GM21576 (cell line): ENCODE measurements at regions not wholly inside any gene's neighbourhood (a gene's known extent, or its start where the extent isn't known, plus 50 kb on each side); places are given as distances from the start of the nearest gene placed in this dataset.
"Not testable (repeated sequence)": the region's sequence is repeated elsewhere in the genome, so short reads cannot be mapped to it uniquely, and the experiment has no call there.

Experiments
- ATAC-seq: cut with Tn5 transposase; IDR thresholded peaks from one replicate; pipeline ENCODE4 v1.9.1; 2021; ENCODE audit warnings: mild to moderate bottlenecking, moderate library complexity; ENCODE audit not compliant: unreplicated experiment

DNA sequence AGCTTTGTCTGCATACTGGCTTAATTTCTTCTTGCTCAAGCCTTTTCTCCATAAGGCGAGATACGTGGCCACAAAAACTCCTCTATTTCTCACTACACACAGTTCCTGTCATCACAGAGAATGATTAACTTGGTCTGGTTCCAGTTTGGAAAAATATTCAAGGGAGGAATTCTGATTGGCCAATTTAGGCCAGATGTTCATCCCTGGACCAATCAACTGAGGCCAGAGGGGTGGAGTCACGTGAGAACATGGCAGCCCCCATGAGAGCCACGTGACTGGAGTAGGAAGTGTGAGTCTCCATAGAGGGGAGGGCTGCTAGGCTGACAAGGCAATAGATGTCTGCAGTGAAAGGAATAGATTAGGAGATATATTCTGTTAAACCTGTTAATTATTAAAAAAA, 200.0 kb downstream of the OTOP1 start:
- not testable (repeated sequence) for ATAC-seq

DNA sequence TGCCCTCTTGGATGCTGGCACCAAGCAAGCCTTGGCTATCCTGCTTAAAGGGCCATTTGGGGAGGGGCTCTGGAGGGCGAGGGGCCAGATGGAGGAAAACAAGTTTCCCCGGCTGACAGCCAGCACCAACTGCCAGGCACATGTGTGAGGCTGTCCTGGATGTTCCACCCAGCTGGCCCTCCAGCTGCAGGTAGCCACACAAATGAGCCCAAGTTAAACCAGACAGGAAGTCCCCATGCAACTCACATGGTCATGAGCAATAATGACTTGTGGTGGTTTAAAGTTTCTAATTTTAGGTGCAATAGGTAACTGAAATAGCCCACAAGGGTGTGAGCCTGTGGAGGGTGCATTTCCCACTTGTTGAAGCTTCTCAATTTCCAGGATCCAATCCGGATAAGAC, 198.0 kb downstream of the OTOP1 start:
- not testable (repeated sequence) for ATAC-seq

DNA sequence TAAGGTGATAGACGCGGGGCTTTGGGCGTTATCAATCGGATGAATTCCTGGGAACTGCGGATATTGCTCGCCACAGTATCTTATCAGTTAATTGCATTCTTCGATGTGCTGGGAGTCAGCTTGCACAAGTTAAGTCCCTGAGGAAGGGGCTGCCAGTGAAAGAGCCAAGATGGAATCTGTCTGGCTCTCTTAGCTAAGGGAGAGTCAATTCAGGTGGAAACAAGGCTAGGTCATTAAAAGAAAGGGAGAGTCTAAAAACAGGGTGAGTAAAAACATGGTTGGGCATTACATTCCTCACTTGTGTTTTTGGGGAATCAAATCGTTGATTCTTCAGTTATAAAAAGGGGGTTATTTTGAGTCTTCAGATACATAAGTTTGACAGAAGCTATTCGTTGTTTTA, 196.2 kb downstream of the OTOP1 start:
- not testable (repeated sequence) for ATAC-seq

DNA sequence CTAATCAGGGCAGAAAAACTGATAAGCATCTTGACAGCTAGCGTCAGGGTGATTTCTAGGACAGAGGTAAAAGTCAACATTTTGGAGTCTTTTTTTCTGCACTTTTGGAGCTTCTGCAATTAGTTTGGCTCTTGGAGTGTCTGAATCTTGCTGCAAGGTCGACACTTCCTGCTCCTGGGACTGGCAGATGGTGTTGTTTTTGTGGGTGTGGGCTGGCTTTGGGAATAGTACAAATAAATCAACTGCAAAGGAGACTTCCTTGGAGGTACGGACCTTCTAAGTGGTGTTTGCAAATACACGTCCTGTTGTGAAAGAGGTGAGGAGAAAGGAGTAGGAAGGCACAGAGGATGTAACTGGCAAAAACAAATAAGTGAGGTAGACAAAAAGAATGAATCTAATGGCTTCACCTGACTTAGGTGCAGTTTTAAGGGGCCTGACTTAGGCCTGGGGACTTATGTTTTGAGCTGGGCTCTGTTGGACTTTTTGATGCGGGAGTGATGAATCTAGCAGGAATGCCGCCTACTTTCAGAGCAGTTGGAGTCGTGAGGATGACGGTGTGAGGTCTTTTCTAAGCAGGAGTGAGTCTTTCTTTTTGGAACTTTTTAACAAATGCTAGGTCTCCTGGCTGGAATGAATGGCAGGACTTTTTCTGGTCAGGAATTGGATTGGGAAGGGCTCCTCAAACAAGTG, 195.1 kb downstream of the OTOP1 start:
- ATAC-seq = not testable (repeated sequence)

DNA sequence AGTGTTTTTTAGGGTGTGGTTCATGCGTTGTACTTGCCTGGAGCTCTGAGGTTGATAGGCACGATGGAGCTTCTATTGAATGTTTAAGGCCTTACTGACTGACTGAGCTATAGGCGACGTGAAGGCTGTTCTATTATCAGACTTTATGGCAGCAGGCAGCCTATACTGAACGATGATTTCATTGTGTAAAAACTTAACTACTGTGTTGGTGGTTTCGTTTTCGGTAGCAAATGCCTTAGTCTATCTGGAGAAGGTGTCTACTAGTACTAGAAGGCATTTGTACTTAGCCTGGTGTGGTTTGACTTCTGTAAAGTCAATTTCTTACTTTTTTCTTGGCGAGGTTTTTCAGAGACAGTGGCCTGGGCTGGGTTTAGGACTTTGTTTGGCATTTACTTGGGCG, 194.4 kb downstream of the OTOP1 start:
- ATAC-seq = not testable (repeated sequence)

DNA sequence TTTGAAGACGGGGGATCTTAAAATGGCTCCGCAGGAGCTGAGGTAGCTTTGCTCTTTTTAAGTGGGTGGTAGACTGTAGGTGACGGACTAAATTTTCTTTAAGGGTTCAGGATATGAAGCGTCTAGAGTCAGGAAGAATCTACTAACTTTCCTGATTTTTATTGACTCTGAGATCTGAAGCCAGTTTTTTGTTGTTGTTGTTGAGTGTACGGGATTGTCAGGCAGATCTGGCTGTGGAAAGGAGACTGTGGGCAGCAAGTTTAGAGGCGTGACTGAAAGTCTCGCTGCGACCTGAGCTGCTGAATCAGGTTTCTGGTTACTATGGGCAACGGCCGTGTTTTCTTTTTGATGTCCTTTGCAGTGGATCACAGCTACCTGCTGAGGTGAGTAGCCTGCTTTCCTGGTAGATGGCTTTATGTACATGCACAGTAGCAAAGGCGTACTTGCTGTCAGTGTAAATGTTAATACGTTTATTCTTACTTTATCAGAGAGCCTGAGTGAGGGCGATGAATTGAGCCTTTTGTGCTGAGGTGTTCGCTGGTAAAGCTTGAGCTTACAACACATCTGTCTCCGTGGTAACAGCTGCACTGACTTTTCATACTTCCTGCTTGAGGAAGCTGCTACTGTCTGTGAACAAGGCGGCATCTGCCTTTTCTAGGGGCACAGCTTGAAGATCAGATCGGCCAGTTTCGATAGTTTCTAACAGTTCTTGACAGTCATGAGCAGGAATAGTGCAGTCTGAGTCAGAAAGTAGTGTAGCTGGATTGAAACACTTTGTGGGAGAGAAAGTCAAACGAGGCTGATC, 193.7 kb downstream of the OTOP1 start:
- ATAC-seq = not testable (repeated sequence)

DNA sequence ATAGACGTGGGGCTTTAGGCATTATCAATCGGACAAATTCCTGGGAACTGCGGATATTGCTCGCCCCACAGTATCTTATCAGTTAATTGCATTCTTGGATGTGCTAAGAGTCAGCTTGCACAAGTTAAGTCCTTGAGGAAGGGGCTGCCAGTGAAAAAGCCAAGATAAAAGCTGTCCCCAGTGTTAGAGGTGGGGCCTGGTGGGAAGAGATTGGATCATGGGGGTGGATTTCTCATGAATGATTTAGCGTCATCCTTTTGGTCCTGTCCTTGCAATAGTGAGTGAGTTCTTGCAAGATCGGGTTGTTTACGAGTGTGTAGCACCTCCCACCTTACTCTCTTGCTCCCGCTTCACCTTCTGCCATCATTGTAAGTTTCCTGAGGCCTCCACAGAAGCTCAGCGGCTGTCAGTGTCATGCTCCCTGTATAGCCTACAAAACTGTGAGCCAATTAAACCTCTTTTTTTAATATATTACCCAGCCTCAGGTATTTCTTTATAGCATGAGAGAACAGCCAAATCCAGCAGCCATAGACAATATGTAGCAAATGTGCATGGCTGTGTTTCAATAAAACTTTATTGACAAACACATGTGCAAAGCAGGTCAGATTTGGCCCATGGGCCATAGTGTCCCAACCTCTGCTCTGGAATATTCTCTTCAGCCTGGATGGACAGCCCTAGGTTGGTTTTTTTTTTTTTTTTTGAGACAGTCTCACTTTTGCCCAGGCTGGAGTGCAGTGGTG, 189.2 kb downstream of the OTOP1 start:
- ATAC-seq = not testable (repeated sequence)

DNA sequence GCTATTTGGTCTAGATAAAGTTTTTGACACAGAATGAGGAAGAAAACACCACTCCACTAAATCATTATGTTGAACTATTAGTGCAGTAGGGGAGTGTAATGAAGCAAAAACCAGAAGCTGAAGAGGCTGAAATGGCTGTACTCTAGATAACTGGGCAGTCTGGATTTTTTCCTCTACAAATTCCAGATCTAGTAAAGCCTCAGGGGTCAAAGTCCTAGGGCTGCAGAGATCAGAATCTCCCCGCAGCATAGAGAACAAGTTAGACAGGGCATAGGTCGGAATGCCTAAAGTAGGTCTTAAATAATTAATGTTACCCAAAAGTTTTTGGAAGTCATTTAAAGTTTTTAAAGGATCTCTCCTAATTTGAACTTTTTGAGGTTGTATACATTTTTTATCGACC, 180.9 kb downstream of the OTOP1 start:
- ATAC-seq = not testable (repeated sequence)

DNA sequence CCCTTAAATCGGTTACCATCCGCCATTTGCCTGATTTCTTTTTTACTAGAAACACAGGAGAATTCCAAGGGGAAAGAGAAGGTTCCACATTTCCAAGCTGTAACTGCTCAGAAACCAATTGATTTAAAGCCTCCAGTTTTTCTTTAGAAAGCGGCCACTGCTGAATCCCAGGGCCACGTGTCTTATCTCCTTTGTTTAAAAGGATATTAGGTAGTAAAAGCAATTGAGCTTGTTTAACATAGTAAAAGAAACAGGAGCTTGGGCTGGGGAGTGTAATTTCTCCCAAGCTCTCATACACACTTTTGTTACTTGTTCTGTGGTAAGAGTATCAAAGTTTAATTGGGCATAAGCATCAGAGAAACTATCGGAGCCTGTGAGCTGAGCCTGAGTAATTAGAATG, 180.0 kb downstream of the OTOP1 start:
- ATAC-seq = not testable (repeated sequence)

DNA sequence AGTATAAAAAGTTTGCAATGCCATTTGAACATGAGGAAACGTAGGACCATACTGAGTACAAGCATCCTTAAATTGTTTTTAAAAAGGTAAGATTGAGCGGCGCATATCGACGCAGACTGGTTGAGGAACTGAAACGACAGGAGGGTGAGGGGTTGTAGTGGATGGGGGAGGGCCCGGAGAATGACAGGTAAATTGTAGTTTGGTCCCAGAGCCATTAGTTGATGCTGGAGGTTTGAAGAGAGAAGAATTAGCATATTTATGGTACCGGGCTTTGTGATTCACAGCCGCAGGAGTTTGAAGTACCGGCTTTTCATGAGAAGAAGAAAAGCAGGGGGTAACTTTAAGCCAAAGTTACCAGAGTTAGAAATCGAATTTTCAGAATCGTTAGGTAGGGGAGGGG, 179.5 kb downstream of the OTOP1 start:
- ATAC-seq = not testable (repeated sequence)

DNA sequence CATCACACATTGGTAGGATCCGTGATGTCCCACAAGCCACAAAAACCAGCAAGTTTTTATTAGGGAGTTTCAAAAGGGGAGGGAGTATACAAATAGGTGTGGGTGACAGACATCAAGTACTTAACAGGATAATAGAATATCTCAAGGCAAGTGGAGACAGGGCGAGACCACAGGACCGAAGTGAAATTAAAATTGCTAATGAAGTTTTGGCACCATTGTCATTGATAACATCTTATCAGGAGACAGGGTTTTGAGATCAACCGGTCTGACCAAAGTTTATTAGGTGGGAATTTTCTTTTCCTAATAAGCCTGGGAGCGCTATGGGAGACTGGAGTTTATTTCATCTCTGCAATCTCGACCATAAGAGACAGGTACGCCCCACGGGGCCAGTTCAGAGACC, 178.5 kb downstream of the OTOP1 start:
- ATAC-seq = not testable (repeated sequence)

DNA sequence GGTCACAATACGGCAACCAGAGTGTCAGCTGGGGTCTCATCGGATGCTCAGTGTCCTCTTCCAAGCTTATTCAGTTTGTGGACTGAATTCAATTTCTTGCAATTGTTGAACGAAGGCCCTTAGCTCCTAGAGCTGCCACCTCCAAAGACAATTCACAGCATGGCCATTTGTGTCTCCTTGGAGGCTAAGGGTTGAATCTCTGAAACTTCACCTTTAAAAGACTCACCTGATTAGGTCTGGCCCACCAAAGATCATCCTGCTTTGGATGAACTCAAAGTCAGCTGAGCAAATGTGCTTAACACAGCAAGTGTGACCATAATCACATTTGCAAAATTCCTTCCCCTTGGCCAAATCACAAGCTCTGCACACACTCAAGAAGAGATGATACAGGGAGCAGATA, 175.9 kb downstream of the OTOP1 start:
- not testable (repeated sequence) for ATAC-seq

DNA sequence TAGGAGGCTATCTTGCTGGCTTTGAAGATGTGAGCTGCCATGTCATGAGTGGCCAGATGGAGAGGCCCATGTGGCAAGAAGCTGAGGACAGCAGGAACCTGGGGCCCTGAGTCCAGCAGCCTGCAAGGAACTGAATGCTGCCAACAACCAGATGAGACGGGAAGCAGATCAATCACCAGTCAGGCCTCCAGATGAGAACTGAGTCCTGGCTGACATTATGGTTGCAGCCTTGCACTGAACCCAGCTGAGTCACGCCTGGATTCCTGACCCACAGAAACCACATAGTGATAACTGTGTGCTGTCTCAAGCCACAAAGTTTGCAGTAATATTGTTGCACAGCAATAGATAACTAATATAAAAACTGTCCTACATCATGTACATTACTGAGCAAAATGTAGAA, 173.8 kb downstream of the OTOP1 start:
- not testable (repeated sequence) for ATAC-seq

DNA sequence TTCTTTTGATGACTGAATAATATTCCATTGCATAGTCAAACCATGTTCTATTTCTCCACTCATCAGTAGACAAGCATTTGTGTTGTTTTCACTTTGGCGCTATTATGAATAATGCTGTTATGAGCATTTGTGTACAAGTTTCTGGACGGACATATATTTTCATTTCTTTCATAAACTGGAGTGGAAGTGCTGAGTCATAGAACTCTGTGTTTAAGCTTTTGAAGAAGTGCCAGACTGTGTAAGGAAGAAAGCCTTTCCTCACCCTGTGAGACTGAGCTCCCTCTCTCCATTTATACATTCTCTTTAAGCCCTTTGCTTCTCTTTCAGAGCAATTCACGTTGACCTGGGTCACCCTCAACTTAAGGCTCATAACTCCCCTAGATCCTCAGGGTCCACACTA, 169.5 kb downstream of the OTOP1 start:
- ATAC-seq = not testable (repeated sequence)

DNA sequence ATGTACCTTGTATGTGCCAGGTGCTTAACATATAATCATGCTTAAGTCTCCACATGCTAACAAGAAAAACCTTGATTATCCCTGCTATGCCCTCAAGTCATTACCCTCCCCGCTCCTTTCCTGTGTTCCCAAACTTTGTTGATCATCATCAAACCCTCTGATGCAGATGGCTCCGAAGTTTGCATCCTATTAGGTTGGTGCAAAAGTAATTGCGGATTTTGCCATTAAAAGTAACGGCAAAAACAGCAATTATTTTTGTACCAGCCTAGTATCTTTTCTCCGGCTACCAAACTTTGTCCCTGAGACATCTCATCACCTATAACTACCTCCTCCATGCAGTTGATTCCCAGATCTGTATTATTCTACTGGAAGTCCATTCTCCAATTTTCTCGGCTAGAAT, 142.6 kb downstream of the OTOP1 start:
- ATAC-seq = not testable (repeated sequence)

DNA sequence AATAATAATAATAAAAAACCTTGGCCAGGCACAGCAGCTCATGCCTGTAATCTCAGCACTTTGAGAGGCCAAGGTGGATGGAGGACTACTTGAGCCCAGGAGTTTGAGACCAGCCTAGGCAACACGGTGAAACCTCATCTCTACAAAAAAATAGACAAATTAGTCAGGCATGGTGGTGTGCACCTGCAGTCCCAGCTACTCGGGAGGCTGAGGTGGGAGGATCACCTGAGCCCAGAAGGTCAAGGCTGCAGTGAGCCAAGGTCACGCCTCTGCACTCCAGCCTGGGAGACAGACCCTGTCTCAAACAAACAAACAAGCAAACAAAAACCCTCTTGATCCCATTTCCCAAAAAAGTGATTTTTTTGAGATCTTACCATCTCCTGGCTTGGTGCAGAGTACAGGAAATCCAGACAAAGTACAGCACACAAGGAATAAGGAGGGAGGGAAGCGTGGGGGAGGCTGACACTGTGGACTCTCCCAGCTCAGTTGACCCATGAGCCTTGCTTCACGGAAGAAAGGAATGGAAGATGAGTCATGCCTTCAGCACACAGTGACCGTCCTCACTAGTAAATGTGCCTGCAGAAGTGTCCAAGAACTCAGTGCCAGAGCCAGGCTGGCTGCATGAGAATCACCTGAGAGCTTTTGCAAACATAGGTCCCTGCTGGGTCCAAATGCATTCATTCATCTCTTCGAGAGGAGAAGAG, 136.9 kb downstream of the OTOP1 start:
- ATAC-seq = not testable (repeated sequence)

DNA sequence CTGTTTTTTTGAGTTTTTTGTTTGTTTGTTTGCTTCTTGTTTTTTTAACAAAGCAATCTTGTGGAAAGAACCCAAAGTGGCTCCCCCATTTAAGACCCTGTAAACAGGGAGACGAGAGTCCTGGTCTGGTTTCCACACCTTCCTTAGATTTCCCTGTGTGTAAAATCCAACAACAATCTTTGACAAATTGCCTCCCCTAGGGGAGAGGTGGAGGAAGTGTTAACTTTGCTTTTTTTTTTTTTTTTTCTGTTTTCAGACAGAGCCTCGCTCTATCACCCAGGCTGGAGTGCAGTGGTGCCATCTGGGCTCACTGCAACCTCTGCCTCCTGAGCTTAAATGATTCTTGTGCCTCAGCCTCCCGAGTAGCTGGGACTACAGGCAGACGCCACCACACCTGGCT, 136.0 kb downstream of the OTOP1 start:
- ATAC-seq = not testable (repeated sequence)

DNA sequence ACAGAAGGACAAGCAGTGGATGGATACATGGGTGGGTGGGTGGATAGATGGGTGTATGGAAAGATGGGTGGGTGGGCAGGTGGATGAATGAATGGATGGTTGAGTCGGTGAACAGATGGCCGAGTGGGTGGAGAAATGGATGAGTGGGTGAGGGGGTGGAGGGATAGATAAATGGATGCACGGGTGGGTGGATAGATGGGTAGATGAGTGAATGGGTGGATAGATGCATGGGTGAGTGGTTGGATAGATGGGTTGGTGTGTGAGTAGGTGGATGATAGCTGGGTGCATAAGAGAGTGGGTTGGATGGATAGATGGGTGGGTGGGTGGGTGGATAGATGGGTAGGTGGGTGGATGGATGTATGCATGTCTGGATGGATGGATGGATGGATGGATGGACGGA, 134.6 kb downstream of the OTOP1 start:
- not testable (repeated sequence) for ATAC-seq

DNA sequence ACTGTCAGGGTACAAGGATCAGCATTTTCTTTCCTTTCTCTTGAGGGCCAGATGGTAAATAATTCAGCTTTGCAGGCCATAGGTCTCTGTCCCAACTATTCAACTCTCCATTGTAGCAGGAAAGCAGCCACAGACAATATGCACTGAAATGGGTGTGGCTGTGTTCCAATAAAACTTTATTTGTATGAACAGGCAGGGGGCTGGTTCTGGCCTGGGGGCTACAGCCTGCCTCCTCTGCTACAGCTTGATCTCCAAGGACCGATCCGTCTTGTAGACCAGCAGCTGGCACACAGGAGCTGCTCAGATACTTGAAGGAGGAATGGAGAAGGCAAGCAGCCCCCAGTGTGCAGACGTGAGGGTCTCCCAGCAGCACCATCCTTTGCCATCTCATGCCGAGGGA, 127.1 kb downstream of the OTOP1 start:
- ATAC-seq = not testable (repeated sequence)

DNA sequence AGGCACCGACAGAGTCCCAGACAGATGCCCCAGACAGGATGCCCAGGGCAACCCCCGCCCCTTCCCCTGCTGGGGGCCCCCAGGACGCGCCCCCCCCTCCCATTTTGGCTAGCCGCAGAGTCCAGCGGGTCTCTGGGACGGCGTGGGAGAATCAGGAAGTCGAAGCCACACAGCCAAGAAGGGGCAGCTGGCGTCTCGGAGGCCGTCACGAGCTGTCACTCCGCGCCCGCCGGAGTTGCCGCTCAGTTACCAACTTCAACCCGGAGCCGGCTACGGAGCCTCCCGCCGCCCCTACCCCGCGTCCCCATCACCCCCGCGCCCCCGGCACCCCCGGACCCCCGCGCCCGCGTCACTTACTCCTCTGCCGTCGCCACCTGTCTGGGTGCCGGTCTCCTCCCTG, 119.8 kb downstream of the OTOP1 start:
- not testable (repeated sequence) for ATAC-seq
